Caco-2 (cell line): ENCODE measurements at regions not wholly inside any gene's neighbourhood (a gene's known extent, or its start where the extent isn't known, plus 50 kb on each side); places are given as distances from the start of the nearest gene placed in this dataset.

Experiments
- BruUV-seq: library from RNA; stranded (reverse); fragments of 400-500 nt; replicated peaks from 2 replicates; lab custom pipeline; 2021; lab: Mats Ljungman, UMichigan
- CTCF ChIA-PET: fragments of 300-600 bp; sonication (Branson Sonifier 250); formaldehyde crosslinking; loops from one replicate; lab custom pipeline; 2022; ENCODE audit warnings: antibody characterized with exemption; lab: Charles Lee
- POLR2A ChIA-PET: fragments of 300-600 bp; sonication (Branson Sonifier 250); formaldehyde crosslinking; loops from one replicate; lab custom pipeline; 2022; ENCODE audit warnings: antibody characterized with exemption; lab: Charles Lee
- DNase-seq, 2 experiments: peaks; one replicate each; pipeline versions ENCODE4 v3.0.0 to v3.0.0-alpha.2; 2020 to 2022
- H3K27me3 ChIP-seq: replicated peaks from 2 replicates; pipeline ENCODE4 v1.6.0; 2011; ENCODE audit warnings: low read length; ENCODE audit not compliant: control insufficient read depth, insufficient read depth
- H3K36me3 ChIP-seq: 2 replicates; pipeline ENCODE4 v1.5.1; 2011; ENCODE audit warnings: low read length; ENCODE audit not compliant: control insufficient read depth, insufficient read depth
- H3K4me1 ChIP-seq: fragments of 250-450 bp; sonication (Bioruptor Pico); 2 replicates; pipeline ENCODE4 v1.5.1; 2020; ENCODE audit warnings: mild to moderate bottlenecking
- H3K4me3 ChIP-seq: 2 replicates; pipeline ENCODE4 v1.5.1; 2011; ENCODE audit warnings: low read depth, mild to moderate bottlenecking, control low read depth, low read length
- H3K9me3 ChIP-seq: fragments of 250-450 bp; sonication (Bioruptor Pico); 2 replicates; pipeline ENCODE4 v1.5.1; 2020; ENCODE audit warnings: mild to moderate bottlenecking, moderate library complexity
- H3K27ac Mint-ChIP-seq: one replicate; pipeline ENCODE4 v1.8.0; 2022; ENCODE audit warnings: mixed read lengths; ENCODE audit not compliant: unreplicated experiment
- H3K27me3 Mint-ChIP-seq: one replicate; pipeline ENCODE4 v1.8.0; 2022; ENCODE audit warnings: mixed read lengths; ENCODE audit not compliant: insufficient read depth, unreplicated experiment
- H3K36me3 Mint-ChIP-seq: one replicate; pipeline ENCODE4 v1.8.0; 2022; ENCODE audit warnings: mild to moderate bottlenecking, mixed read lengths; ENCODE audit not compliant: insufficient read depth, unreplicated experiment
- H3K4me1 Mint-ChIP-seq: one replicate; pipeline ENCODE4 v1.8.0; 2022; ENCODE audit warnings: low read depth, mixed read lengths; ENCODE audit not compliant: unreplicated experiment
- H3K4me3 Mint-ChIP-seq: one replicate; pipeline ENCODE4 v1.8.0; 2022; ENCODE audit warnings: mild to moderate bottlenecking, moderate library complexity, mixed read lengths; ENCODE audit not compliant: unreplicated experiment
- H3K9me3 Mint-ChIP-seq: one replicate; pipeline ENCODE4 v1.8.0; 2022; ENCODE audit warnings: mixed read lengths; ENCODE audit not compliant: unreplicated experiment
- intact Hi-C: fragments of 100-400 bp; cut with micrococcal nuclease; formaldehyde crosslinking; loops from one replicate; pipeline ENCODE4 v1.10.0; 2022; ENCODE audit not compliant: unreplicated experiment
- TF ChIP-seq, protein P1 (sequence below), 2 experiments: fragments of 200-600 bp in 1 of 2; IDR thresholded peaks; 1 replicate in 1 of 2; 2 replicates in 1 of 2; pipeline versions ENCODE4 v1.5.1 to v1.8.0; 2011 to 2022; ENCODE audit warnings: antibody characterized with exemption in 1 of 2, control low read depth in 1 of 2, inconsistent platforms in 1 of 2, low read depth in 1 of 2, low read length in 1 of 2, mild to moderate bottlenecking in 1 of 2, moderate library complexity in 1 of 2; ENCODE audit not compliant: insufficient read depth in 1 of 2, severe bottlenecking in 1 of 2, unreplicated experiment in 1 of 2

GRCh38 chr11:127273593-127274327 lies 273.2 kb upstream of the KIRREL3 start:
- Histone ChIP-seq H3K36me3 (no peaks in the 10 kb centered on the region), H3K9me3 (no peaks in the 10 kb centered on the region), H3K4me3 (no peak overlapping the region), H3K27me3 (no peaks in the 10 kb centered on the region), H3K4me1 (no peaks in the 10 kb centered on the region)
- CTCF ChIA-PET, result no interaction called here
- BruUV-seq, result no TSS peak
- Mint-ChIP-seq H3K4me1 (no peaks in the 10 kb centered on the region), H3K27ac (no peak overlapping the region), H3K9me3 (no peaks in the 10 kb centered on the region), H3K36me3 (no peaks in the 10 kb centered on the region), H3K4me3 (no peak overlapping the region), H3K27me3 (peaks cover 14% of the 10 kb centered on the region)
- POLR2A ChIA-PET, result no interaction called here
- intact Hi-C loops, result no loop called here
- TF ChIP-seq, protein P1, sequence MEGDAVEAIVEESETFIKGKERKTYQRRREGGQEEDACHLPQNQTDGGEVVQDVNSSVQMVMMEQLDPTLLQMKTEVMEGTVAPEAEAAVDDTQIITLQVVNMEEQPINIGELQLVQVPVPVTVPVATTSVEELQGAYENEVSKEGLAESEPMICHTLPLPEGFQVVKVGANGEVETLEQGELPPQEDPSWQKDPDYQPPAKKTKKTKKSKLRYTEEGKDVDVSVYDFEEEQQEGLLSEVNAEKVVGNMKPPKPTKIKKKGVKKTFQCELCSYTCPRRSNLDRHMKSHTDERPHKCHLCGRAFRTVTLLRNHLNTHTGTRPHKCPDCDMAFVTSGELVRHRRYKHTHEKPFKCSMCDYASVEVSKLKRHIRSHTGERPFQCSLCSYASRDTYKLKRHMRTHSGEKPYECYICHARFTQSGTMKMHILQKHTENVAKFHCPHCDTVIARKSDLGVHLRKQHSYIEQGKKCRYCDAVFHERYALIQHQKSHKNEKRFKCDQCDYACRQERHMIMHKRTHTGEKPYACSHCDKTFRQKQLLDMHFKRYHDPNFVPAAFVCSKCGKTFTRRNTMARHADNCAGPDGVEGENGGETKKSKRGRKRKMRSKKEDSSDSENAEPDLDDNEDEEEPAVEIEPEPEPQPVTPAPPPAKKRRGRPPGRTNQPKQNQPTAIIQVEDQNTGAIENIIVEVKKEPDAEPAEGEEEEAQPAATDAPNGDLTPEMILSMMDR (IDR thresholded peaks at IDR 0.05; ENCODE audit: insufficient read depth in 1 of 2, low read depth in 1 of 2, low read length in 1 of 2, severe bottlenecking in 1 of 2, unreplicated experiment in 1 of 2), result no peak
- no peak for DNase-seq

- ChIA-PET POLR2A (no interaction called here), CTCF (no interaction called here)
- intact Hi-C loops, result no loop called here
- DNase-seq, result no peak
- no peaks in the 10 kb centered on the region for H3K9me3 Mint-ChIP-seq
- Histone ChIP-seq H3K9me3 (no peaks in the 10 kb centered on the region; the same call in 1 of the 2 replicates), H3K27me3 (no peaks in the 10 kb centered on the region), H3K4me3 (no peak overlapping the region), H3K4me1 (no peaks in the 10 kb centered on the region), H3K36me3 (no peaks in the 10 kb centered on the region)
- TF ChIP-seq, protein P1 (IDR thresholded peaks at IDR 0.05; ENCODE audit: insufficient read depth in 1 of 2, low read depth in 1 of 2, low read length in 1 of 2, severe bottlenecking in 1 of 2, unreplicated experiment in 1 of 2), result no peak
- H3K4me3 Mint-ChIP-seq, result no peak overlapping the region
- H3K4me1 Mint-ChIP-seq, result no peaks in the 10 kb centered on the region
- H3K27ac Mint-ChIP-seq, result no peak overlapping the region
- H3K27me3 Mint-ChIP-seq, result peaks cover 17% of the 10 kb centered on the region
- no TSS peak for BruUV-seq
- no peaks in the 10 kb centered on the region for H3K36me3 Mint-ChIP-seq
Observed at GRCh38 chr11:127270851-127271250, 270.3 kb upstream of the KIRREL3 start.

DNA sequence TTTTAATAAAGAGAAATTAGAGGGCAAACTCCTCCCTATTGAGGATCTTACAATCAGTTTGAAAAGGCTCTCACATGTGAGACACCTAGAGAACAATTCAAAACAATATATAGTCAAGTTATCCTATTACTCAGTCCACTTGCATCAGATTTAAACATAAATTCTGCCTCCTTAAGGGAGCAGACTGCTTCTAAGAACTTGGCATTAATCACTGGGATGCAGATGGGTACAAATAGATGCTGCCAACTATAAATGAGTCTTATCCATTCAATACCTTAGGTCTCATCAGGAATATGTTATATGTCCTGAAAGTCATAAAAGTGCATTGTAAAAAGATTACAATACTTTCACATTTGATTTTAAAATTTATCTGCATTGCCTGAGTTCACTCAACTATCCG lies 269.3 kb upstream of the KIRREL3 start:
- Mint-ChIP-seq H3K4me3 (no peak overlapping the region), H3K36me3 (no peaks in the 10 kb centered on the region), H3K27me3 (peaks cover 16% of the 10 kb centered on the region), H3K9me3 (no peaks in the 10 kb centered on the region), H3K4me1 (no peaks in the 10 kb centered on the region), H3K27ac (no peak overlapping the region)
- H3K27me3 ChIP-seq, result no peaks in the 10 kb centered on the region
- no peak overlapping the region for H3K4me3 ChIP-seq
- TF ChIP-seq, protein P1 (IDR thresholded peaks at IDR 0.05; ENCODE audit: insufficient read depth in 1 of 2, low read depth in 1 of 2, low read length in 1 of 2, severe bottlenecking in 1 of 2, unreplicated experiment in 1 of 2), result no peak
- intact Hi-C loops, result no loop called here
- no peaks in the 10 kb centered on the region for H3K4me1 ChIP-seq
- H3K36me3 ChIP-seq, result no peaks in the 10 kb centered on the region
- POLR2A ChIA-PET, result no interaction called here
- H3K9me3 ChIP-seq, result peaks cover 4% of the 10 kb centered on the region; the same call in 1 of the 2 replicates
- no TSS peak for BruUV-seq
- DNase-seq, result no peak
- CTCF ChIA-PET, result no interaction called here
